Dedifferentiated amniotic fluid mesenchymal stem cell (primary cell): ENCODE measurements at regions not wholly inside any gene's neighbourhood (a gene's known extent, or its start where the extent isn't known, plus 50 kb on each side); places are given as distances from the start of the nearest gene placed in this dataset.

Source experiments
- DNase-seq: peaks from one replicate; pipeline ENCODE4 v3.0.0-alpha.2; 2016; ENCODE audit errors: extremely low spot score

DNA sequence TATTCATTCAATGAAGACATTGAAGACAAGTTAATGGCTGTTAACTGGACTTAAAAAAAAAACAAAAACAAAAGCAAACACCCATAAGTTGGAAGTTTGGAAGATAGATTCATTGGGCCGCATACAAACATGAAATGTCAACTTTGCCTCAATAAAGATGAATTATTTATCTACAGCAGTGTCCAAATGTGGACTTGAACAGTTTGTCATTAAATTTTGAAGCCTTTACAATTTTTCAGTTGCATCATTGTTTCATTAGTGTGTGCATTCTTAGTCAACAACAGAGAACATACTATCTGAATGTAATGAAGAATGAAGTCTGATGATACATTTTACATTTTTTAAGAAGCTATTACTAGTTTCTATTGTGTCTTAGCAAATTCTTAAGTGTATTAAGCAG lies 152.1 kb downstream of the SLIT2 start:
- no peak for DNase-seq

DNA sequence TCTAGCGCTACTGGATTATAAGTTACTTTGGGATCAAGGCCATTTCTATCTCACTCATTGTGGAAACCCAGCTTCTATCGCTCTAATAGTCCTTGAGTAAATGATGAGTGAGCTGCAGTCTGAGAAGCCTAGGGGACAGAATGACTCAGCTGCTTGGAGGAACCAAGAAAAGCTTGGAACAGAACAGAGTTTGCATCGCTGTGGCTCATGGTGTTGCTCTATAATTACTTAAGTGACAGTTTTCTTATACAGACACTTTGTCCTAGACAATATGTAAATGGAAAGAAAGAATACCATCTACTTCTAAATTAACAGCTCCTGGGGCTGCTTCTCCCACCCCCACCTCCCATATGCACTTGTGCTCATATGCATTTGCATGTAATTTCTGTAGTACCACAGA lies 156.9 kb downstream of the SLIT2 start:
- no peak for DNase-seq

DNA sequence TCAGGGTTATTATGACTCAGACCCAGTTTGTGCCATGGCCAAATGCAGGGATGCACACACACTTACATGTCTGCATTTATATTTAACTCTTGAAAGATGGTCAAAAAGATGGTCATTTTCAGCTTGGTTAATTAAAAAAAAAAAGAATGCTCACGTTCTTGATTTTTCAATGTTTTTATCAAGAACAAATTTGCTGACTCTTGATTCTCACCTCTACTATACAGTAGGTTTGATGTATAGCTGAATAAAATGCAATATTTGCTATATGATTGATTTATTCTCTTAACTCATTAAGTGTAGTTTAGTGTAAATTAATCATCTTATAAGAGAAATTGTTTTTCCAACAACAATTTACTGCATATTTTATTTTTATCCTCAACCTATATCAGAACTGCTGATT lies 160.4 kb downstream of the SLIT2 start:
- no peak for DNase-seq

DNA sequence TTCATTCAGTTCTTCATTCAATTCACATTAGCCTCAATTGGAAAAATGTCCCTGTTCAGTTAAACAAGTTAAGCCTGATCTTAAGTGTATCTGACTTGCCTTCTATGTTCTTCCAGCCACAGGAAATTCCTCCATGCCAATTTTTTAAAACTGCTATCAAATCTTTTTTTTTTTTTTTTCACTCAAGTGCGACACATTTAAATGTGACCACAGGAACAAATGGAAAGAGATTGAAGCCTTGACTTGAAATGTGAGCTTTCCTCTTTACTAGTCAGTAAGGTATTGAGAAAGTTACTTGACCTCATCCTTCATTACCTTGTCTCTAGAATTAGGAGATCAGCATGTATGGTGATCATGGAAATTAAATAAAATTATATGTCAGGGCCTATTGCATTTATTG lies 165.1 kb downstream of the SLIT2 start:
- no peak for DNase-seq

DNA sequence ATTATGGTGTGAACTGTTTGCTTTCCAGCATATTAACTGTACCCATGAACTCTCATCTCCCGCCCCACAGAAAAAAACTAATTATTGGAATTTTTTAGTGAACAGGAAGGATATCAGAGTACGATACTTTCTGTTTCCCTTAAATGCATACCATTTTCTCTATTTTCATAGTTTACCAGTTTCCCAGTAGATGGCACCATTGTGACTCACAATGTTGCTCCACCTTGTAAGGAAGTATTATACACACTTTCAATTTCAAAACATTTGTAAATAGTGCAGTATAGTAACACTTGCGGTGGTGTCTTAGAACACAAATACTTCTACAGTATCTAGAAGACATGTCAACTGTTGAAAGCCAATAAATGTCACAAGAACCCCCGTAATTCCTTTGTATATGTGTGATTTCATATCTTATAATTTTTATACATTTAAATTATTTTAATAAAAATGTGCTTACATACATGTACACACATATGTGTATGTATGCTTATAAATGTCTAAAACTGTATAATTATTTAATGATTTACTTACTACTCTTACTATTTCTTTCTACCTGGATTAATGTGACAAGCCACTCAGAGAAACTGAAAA lies 167.3 kb downstream of the SLIT2 start:
- DNase-seq = peak; percentile 82

DNA sequence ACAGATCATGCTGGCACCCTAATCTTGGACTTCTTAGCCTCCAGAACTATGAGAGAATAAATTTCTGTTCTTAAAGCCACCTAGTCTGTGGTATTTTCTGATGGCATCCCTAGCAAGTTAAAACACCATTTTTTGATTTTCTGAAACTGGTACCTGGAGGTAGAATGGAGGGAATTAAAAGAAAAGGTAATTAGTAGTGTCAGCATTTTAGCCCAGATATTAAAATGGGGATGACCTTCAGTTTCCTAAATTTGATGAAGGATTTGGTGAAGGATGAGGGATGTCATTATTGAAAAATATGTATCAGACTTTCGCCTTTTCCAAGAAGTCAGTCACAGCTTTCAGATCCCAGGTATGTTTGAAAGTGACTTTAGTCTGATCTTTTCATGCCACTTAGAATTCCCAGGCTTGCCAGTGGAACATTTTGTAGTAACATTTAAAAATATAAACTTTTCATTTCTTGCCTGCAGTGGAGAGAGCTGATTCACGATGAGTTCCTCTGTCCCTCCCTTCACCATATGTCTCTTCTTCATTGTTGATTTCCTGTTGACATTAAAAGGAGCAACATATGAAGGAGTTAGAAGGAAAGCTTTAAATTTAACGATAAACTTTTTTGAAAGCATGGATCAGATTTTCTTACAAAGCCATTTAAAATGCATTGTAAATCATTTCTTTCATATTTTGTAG lies 169.4 kb downstream of the SLIT2 start:
- no peak for DNase-seq

DNA sequence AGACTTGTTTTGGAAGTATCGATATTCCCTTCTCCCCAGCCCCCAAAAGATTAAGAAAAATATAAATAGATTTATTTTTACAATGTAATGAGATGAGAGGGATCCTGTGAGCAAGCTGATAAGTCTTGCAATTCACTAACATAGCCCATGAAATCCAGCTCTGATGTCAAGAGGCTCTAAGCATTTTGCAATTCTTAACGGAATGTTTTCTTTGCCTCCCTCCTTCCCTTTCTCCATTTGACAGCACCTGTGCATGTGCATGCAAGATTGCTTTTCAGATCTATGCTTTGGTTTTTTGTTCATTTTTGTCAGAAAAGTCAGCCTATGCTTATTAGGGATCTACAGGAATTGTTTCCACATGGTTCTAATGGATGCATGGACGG lies 169.9 kb downstream of the SLIT2 start:
- DNase-seq = no peak

DNA sequence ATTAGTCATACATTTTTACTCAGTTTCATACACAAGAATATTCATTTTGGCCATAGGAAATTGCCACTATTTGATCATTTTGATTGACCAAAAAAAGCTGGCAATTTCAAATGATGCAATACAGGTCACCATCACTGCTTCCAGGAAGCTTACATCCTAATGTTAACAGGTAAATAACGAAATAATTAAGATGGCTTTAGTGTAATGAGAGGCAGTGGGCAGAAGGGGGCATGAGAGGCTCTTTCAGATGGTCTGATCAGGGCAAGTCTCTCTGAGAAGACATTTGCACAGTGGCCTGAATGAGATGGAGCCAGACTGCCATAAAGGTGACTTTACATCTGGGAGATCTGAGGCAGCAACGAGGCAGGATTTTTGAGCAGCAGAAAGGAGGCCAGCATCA lies 170.7 kb downstream of the SLIT2 start:
- DNase-seq = no peak

DNA sequence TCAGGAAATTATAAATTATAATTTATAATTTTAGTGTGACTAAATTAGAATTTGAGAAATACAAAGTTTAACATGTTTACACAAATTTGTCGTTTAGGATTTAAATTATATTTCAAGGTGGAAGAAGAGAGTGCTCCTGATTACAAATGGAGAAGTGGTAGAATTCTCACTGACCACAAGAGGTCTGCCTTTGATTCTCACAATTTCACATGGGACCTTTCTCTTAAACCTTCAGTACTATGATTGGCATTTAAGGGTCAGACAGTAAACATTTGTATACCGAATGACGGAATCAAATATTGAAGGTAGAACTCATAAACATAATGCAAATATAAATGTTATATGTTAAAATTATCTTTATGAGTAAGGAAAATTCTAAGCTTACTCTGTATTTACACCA lies 171.7 kb downstream of the SLIT2 start:
- no peak for DNase-seq

DNA sequence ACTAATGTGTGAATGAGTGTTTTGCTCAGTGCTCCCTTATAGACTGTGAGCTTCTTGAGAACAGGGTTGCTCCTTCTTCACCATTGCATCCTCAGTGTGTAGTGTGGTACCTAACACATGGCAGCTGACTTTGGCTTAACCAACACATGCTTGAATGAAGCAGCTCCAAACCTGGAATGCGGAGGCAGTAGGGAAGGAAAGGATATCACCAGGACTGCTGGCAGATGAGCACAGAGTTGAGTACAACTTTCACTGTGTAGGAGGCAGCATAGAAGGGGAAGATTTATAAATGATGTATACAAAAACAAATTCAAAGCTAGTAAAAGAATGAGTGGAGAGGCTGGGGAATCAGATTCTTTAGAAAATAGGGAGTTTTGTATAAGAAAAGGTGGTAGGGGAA lies 174.3 kb downstream of the SLIT2 start:
- no peak for DNase-seq

DNA sequence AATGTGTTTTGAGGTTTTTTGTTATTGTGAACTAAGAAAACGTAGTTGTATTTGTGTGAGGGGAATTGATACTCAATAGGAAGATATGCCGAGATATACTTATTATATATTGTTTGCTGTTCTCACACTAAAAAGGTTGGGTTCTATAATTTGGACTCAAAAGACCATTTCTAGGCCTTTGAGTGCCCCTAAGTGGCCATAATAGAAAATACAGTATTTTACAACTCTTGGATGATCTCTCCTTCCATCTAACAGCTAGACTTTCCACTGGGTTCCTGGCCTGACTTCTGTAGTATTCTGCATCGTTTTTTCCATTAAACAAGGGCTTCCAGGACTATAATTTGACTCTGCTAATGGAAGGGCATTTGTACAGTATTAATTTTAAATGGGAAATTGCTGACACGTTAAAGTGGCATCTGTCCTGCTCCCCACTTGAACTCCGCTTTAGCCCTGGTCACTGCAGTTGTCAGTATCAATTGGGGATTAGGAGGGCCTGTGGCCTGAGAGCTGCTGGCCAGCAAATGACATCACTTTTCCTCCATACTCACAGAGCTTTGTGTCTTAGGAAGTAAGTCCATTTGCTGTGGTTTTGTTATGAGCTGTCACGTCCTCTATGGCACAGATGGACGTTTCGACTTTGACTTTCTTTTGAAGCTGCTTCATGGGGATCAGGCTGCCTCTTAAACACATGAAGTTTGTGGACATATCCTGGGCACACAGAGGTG lies 176.9 kb downstream of the SLIT2 start:
- DNase-seq = peak; percentile 38

DNA sequence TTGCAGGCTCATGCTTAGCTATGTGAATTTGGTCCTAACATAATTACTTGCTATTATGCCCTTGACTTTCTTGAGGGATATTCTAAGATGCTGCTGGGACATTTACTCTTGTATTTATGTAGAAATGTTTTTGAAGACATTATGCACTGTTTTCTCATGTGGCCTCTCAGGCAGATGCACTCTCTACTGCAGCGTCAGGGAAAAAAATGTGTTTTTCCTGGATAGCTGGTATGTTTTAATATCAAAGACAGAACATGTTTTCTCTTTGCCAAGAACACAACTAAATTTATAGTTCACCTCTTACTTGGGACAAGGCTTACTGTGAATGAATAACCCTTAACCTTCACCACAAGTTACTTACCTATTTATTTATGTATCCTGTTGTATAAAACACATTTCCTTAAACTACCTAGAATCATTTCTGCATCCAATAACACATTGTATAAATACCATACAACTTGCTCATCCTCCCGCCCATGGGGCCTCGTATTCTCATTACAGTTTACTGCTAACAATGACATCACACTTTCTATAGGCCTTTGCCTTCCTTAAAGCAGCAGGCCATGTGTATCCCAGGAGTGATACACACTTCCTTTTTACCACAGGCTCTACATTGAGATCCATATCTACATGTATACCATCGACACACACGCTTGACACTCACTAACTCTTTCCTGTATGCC lies 178.7 kb downstream of the SLIT2 start:
- no peak for DNase-seq

DNA sequence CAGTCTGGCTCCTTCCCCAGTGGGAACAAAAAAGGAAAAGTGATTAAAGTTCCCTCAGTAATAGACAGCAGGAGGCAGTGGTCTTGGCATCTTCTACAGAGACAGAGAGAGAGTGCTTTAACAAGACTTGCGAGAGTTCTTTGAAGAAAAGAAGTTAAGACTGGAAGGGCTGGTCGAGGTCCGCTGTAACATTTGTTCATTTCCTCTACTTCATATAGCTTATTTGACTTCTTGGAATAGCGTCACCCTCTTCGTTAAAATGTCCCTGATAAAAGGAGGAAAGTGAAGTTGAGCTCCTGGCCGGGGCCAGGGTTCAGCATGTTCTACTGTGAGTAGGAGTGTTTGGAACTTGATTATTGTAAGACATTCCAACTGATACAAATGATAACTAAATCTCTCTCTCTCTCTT lies 179.8 kb downstream of the SLIT2 start:
- DNase-seq = no peak

DNA sequence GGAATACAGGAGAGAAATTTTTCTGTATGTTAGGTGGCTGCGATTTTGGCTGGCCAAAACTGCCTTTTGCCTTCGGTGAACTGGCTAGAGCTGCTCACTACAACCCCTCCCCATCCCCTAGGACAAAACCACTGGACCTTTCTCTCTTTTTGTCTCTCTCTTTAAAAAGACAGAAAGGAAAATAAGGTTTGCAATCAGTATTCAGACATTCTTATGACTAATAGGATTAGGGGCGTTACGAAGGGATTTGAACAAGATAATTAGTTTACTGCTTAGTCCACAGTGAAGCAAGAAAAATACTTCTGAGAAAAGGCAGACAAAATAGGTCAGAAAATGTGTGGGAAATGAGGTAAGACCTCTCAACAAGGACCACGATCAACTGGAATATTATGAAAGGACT lies 180.4 kb downstream of the SLIT2 start:
- no peak for DNase-seq

DNA sequence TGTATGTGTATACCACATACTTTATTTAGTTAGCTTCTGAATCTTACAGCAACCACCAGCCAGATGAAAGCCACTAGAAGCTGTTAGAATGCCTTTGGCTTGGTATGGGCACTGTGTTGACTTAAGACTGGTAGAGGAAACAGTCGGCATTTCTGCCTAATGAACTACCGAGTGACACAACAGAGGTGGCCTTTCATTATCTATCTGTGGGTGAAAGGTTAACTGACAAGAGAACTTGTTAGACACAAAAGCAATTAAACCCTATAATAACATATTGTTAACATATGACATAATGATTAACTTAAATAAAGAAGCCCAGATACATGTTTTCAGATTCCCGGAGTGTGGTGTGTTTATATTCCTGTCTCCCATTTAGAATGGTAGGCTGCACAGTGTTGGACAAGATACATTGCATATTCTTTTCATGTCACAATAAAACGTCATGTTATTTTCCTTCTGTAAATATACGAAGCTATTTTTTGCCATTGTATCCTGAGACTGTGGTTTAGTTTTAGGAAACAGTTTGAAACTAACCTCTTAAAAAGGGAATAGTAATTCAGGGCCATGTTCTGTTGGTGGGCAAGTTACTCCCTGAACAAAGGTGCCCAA lies 181.5 kb downstream of the SLIT2 start:
- DNase-seq = no peak

DNA sequence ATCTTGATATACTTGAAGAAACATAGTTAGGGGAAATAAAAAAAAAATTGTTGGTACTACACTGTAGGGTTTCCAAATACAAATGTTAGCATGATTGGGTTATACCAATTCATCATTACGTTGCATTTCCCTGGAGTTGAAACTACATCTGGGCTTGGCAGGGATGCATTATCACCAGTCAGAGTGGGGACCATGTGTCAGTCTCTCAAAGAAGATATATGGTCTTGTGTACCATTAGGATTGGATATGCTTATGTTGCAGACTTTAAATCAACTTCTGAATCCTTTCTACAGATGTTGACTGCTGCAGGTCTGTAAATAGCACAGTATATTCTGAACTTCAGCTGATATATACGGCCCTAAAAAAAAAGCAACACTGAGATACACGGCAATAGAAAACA lies 188.5 kb downstream of the SLIT2 start:
- DNase-seq = no peak

DNA sequence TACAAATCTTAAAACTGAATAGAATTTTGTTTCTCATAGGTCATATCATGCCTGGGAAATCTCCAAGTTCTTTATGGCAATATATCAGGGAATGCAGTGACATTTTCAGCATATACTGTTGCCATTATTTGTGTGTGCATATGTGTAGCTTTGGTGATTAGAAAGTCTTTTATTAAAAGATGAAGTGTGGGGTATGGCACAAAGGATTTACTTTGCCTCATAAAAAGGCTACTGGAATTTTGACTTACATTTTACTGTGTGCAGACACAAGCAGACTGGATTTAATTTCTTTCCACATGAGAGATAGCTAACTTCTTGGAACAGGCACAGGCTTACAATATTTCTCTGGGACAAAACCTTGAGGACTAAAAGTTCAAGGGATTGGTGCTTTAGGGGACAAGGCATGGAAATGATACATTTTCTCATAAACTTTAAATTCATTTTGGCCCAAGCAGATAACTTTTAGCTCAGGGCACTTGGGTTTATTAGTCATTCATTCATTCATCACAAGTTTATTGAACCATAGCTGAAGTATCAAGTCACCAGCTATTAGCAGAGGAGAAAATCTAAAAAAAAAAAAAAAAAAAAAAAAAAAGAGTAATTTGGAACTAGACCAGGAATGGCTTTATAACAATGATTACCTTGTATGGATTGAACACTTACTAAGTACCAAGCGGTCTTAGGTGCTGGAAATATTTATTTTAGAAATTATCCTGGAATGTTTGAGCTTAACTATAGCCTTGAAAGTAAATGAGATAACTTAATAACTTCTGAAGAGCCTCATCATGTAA lies 191.5 kb downstream of the SLIT2 start:
- no peak for DNase-seq

DNA sequence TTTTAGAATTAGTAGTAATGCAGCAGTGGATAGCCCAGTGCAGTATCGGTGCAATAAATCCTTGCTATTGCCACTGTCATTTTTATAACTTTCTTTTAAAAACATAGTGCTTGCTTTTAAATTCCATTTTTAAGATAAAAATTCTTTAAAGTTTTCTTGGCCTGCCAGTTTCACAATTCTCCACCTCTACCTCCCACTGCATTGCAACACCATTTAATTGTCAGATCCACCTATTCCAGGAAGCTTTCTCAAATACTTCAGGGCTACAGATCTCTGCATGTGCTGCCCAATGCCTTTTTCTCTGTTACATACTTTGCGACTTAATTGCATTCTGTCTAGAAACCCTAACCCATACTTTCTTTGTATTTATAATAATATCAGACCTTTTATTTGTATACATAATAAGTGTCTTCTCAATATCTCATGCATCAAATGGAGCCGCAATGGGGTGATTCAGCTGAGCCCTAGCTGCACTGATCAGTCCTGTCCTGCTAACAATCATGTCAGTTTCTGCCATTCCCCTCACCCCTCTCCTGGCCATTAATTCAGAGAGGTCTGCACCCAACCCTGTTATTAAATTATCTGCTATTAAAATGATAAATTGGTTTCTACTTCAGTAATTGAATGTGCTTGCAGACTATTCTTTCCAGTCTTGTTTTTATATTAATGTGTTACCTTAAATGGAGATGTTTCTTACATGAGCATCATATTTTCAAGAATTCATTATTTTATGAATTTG lies 193.1 kb downstream of the SLIT2 start:
- DNase-seq = no peak

DNA sequence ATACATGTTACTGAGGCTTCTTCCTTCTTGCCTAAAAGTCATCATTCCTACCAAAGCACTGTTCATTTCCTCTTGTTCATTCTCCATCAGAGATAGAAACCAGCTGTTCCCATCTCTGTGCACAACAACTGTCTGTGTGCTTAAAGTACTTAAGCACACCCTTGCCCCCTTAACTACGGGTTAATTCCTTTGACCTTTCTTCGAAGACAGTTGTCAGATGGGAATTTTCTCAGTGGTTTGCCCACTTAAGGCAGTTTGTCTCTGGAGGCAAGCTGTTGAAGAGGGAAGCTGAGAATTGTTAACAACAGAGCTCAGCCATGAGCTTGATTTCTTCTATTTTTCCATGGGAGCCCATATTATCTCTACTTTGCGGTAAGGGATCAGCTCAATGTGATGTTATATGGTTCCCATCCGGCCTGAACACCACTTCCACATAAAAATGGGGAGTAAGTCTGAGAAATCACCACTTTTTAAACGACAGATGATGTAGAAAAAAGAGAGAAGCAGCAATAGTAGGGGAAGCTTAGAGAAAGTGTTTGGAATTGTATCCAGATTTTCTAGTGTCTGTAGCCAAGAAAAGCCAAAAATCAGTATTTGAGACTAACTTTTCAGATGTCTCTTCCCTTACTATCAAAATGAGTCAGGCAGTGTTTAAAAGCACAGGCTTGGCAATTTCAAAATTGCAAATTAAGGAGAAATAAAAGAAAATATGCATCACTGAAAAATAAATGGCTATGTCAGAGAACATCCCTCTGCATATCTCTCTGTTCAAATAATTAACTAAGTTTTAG lies 194.4 kb downstream of the SLIT2 start:
- no peak for DNase-seq

DNA sequence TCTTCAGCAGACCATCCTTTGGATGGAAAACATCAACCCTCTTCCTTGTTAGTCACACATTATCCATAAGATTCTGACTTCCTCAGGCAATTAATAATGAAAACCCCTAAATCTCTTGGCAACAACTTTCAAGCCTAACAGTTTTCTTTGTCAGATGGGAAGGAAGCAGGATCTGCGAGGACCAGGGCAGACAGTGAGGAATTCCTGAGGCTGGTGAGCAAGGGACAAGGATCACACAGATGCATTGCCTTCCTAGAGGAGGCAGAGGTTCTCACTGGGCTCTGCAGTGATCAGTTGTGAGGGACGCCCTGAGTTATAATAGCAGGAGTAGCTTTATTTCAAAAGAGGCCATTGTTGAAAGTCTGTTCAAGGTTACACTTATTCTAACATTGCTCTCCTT lies 195.4 kb downstream of the SLIT2 start:
- no peak for DNase-seq
